Psoas muscle (tissue), 7 donors: ENCODE measurements at regions not wholly inside any gene's neighbourhood (a gene's known extent, or its start where the extent isn't known, plus 50 kb on each side); places are given as distances from the start of the nearest gene placed in this dataset.

ENCODE experiments used
- ATAC-seq, 4 donors: fragments of 200-7000 bp; cut with Tn5 transposase; one replicate each; pipeline ENCODE4 v1.9.1; 2020; ENCODE audit warnings: moderate library complexity in 3 of 4, mild to moderate bottlenecking in 2 of 4
- DNase-seq, 2 donors: peaks; one replicate each; pipeline ENCODE4 v3.0.0-alpha.2; 2020
- H3K27ac ChIP-seq: fragments of 200-600 bp; one replicate; pipeline ENCODE4 v1.8.0; 2022
- H3K27me3 ChIP-seq, 3 donors: fragments of 200-600 bp in 1 of 3; one replicate each; pipeline versions ENCODE4 v1.6.1 to v1.8.0; 2013 to 2022; ENCODE audit warnings: low read length in 2 of 3, mild to moderate bottlenecking in 2 of 3, moderate library complexity in 1 of 3; ENCODE audit not compliant: insufficient read depth in 3 of 3
- H3K36me3 ChIP-seq, 2 donors: fragments of 200-600 bp in 1 of 2; one replicate each; pipeline versions ENCODE4 v1.6.1 to v1.8.0; 2013 to 2022; ENCODE audit warnings: low read depth in 1 of 2, mild to moderate bottlenecking in 1 of 2, moderate library complexity in 1 of 2; ENCODE audit not compliant: insufficient read depth in 1 of 2
- H3K4me1 ChIP-seq: fragments of 200-600 bp; one replicate; pipeline ENCODE4 v1.8.0; 2022
- H3K4me3 ChIP-seq: fragments of 200-600 bp; one replicate; pipeline ENCODE4 v1.8.0; 2022; ENCODE audit warnings: mild to moderate bottlenecking
- H3K9me3 ChIP-seq: fragments of 200-600 bp; one replicate; pipeline ENCODE4 v1.8.0; 2022
- CTCF ChIP-seq: fragments of 200-600 bp; IDR thresholded peaks from one replicate; pipeline ENCODE4 v1.8.0; 2022; ENCODE audit warnings: antibody characterized with exemption
- WGBS, 3 donors: extraction: QIAGEN DNeasy Blood & Tissue Kit; methylation state at CpG; one replicate each; pipeline versions ENCODE4 v1.1.6 to v1.1.7; 2013; 5-methylcytosine and 5-hydroxymethylcytosine counted together
- intact Hi-C, 2 donors: fragments of 100-400 bp; cut with DNase I; formaldehyde crosslinking; loops; one replicate each; pipeline versions ENCODE4 v1.11.0 to v1.14.2; 2022
- donor health status: healthy with polysubstance abuse.
- donor health status: DM: no; HTN: no; CAD: no; lungs with moderate emphysema.
- donor health status: Bipolar disorder and iron deficiency.
- donor health status: healthy.
- donor health status: DM: yes; HTN: yes; CAD: no.
- donor health status: DM: no; HTN: no; CAD: no.
- donor health status: DM: yes; HTN: yes; CAD: no.

GRCh38 chr16:60318486-60318885 lies 1584.4 kb upstream of the GOT2 start:
- 81 to 89% (median 83%) methylated on average over 2 of the region's 2 CpGs for WGBS, 3 donors
- no peak for DNase-seq
- intact Hi-C loops: no loop called here

GRCh38 chr16:60310846-60311445 lies 1576.8 kb upstream of the GOT2 start:
- ATAC-seq: no peak
- TF ChIP-seq CTCF: no peak
- Histone ChIP-seq H3K27me3 (no peaks in the 10 kb centered on the region), H3K9me3 (peaks cover 10% of the 10 kb centered on the region), H3K36me3 (no peaks in the 10 kb centered on the region), H3K4me3 (no peak overlapping the region), H3K4me1 (no peaks in the 10 kb centered on the region), H3K27ac (no peak overlapping the region)
- WGBS, 3 donors: 70 to 91% (median 84%) methylated on average over 1 of the region's 1 CpG
- DNase-seq: no peak
- intact Hi-C loops: no loop called here

More at GRCh38 chr16:60318486-60318885, 1584.4 kb upstream of the GOT2 start:
- H3K27ac ChIP-seq: no peak overlapping the region
- ATAC-seq: no peak
- no peaks in the 10 kb centered on the region for H3K9me3 ChIP-seq
- no peaks in the 10 kb centered on the region for H3K36me3 ChIP-seq
- TF ChIP-seq CTCF: no peak
- no peak overlapping the region for H3K4me3 ChIP-seq
- no peaks in the 10 kb centered on the region for H3K4me1 ChIP-seq
- H3K27me3 ChIP-seq: no peaks in the 10 kb centered on the region

- intact Hi-C loops: no loop called here
- ATAC-seq (no peak), DNase-seq (no peak)
- TF ChIP-seq CTCF: no peak
- Histone ChIP-seq H3K9me3 (peaks cover 10% of the 10 kb centered on the region), H3K4me1 (no peaks in the 10 kb centered on the region), H3K4me3 (no peak overlapping the region), H3K27me3 (no peaks in the 10 kb centered on the region), H3K36me3 (no peaks in the 10 kb centered on the region), H3K27ac (no peak overlapping the region)
- 44 to 72% (median 45%) methylated on average over 2 of the region's 2 CpGs for WGBS, 3 donors
Measured at GRCh38 chr16:60304720-60305119, 1570.6 kb upstream of the GOT2 start.

- DNase-seq: no peak
- Histone ChIP-seq H3K4me1 (no peaks in the 10 kb centered on the region), H3K9me3 (peaks cover 10% of the 10 kb centered on the region), H3K4me3 (no peak overlapping the region), H3K27ac (no peak overlapping the region), H3K36me3 (no peaks in the 10 kb centered on the region), H3K27me3 (no peaks in the 10 kb centered on the region)
- intact Hi-C loops: no loop called here
- 84 to 86% (median 86%) methylated on average over 4 of the region's 4 CpGs for WGBS, 3 donors
- ATAC-seq: peak in 1 of 4 donors; percentile 43
- no peak for TF ChIP-seq CTCF
Measured at GRCh38 chr16:60304066-60304465, 1570.0 kb upstream of the GOT2 start.

DNA sequence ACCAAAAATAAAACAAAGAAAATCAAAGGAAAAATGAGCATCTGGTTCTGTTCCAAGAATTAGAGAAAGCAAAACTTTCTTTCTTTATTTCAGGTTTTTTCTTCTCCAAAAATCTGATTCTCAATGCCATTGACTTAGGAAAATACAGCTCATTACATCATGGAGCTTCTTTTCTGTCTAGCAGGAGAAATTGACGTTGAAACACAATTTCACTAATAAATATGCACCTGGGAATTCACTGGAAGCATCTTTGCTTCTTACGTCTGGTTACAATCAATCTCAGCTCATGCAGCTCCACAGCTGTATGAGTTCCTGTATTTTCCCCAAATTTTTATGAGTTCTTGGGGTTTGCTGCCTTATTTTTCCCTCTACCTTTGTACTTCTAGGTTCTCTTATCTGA lies 1568.6 kb upstream of the GOT2 start:
- Histone ChIP-seq H3K27ac (no peak overlapping the region), H3K9me3 (peaks cover 2% of the 10 kb centered on the region), H3K27me3 (no peaks in the 10 kb centered on the region), H3K4me3 (no peak overlapping the region), H3K36me3 (no peaks in the 10 kb centered on the region), H3K4me1 (no peaks in the 10 kb centered on the region)
- DNase-seq: no peak
- intact Hi-C loops: no loop called here
- ATAC-seq: no peak
- TF ChIP-seq CTCF: no peak
- 47 to 57% (median 57%) methylated on average over 2 of the region's 2 CpGs for WGBS, 3 donors
